Memory B cell (primary cell): ENCODE measurements at regions not wholly inside any gene's neighbourhood (a gene's known extent, or its start where the extent isn't known, plus 50 kb on each side); places are given as distances from the start of the nearest gene placed in this dataset.
"Not testable (repeated sequence)": the region's sequence is repeated elsewhere in the genome, so short reads cannot be mapped to it uniquely, and the experiment has no call there.

Experiments used
- ATAC-seq: fragments of 150-1000 bp; cut with Tn5 transposase; 2 replicates; pipeline ENCODE4 v1.10.0; 2021; ENCODE audit warnings: low read depth, mild to moderate bottlenecking, moderate library complexity
- DNase-seq, 2 donors: peaks; one replicate each; pipeline ENCODE4 v3.0.0; 2022; ENCODE audit warnings: low spot score in 2 of 2
- H3K27ac Mint-ChIP-seq: one replicate; pipeline ENCODE4 v1.8.0; 2022; ENCODE audit warnings: mild to moderate bottlenecking, moderate library complexity, mixed read lengths
- H3K27me3 Mint-ChIP-seq: one replicate; pipeline ENCODE4 v1.8.0; 2022; ENCODE audit warnings: mixed read lengths
- H3K36me3 Mint-ChIP-seq: one replicate; pipeline ENCODE4 v1.8.0; 2022; ENCODE audit warnings: mild to moderate bottlenecking, mixed read lengths
- H3K4me1 Mint-ChIP-seq: one replicate; pipeline ENCODE4 v1.8.0; 2022; ENCODE audit warnings: mixed read lengths
- H3K4me3 Mint-ChIP-seq: one replicate; pipeline ENCODE4 v1.8.0; 2022; ENCODE audit warnings: mild to moderate bottlenecking, moderate library complexity, mixed read lengths
- H3K9me3 Mint-ChIP-seq: one replicate; pipeline ENCODE4 v1.8.0; 2022; ENCODE audit warnings: mixed read lengths

GRCh38 chr15:69912116-69912515 lies 185.6 kb downstream of the TLE3 start:
- Mint-ChIP-seq H3K27ac (no peak overlapping the region), H3K36me3 (no peaks in the 10 kb centered on the region), H3K27me3 (peaks cover 3% of the 10 kb centered on the region), H3K4me1 (peaks cover 7% of the 10 kb centered on the region), H3K9me3 (no peaks in the 10 kb centered on the region), H3K4me3 (no peak overlapping the region)
- ATAC-seq (no peak), DNase-seq (no peak)

- DNase-seq = no peak
- Mint-ChIP-seq H3K36me3 (no peaks in the 10 kb centered on the region), H3K27ac (no peak overlapping the region), H3K9me3 (no peaks in the 10 kb centered on the region), H3K27me3 (peaks cover 3% of the 10 kb centered on the region), H3K4me1 (peaks cover 7% of the 10 kb centered on the region), H3K4me3 (no peak overlapping the region)
- no peak for ATAC-seq
These were observed 183.7 kb downstream of the TLE3 start for GRCh38 chr15:69914040-69914439.

GRCh38 chr15:69914960-69915359 lies 182.8 kb downstream of the TLE3 start:
- H3K27ac Mint-ChIP-seq = no peak overlapping the region
- ATAC-seq (no peak), DNase-seq (no peak)
- peaks cover 3% of the 10 kb centered on the region for H3K27me3 Mint-ChIP-seq
- H3K4me1 Mint-ChIP-seq = peaks cover 9% of the 10 kb centered on the region
- H3K9me3 Mint-ChIP-seq = no peaks in the 10 kb centered on the region
- H3K4me3 Mint-ChIP-seq = no peak overlapping the region
- no peaks in the 10 kb centered on the region for H3K36me3 Mint-ChIP-seq

- H3K9me3 Mint-ChIP-seq = no peaks in the 10 kb centered on the region
- peaks cover 3% of the 10 kb centered on the region for H3K27me3 Mint-ChIP-seq
- ATAC-seq (no peak), DNase-seq (no peak)
- peaks cover 19% of the 10 kb centered on the region for H3K4me1 Mint-ChIP-seq
- no peak overlapping the region for H3K4me3 Mint-ChIP-seq
- no peak overlapping the region for H3K27ac Mint-ChIP-seq
- H3K36me3 Mint-ChIP-seq = no peaks in the 10 kb centered on the region
These were observed 181.4 kb downstream of the TLE3 start for GRCh38 chr15:69916169-69916785.

- no peak for DNase-seq
- Mint-ChIP-seq H3K9me3 (no peaks in the 10 kb centered on the region), H3K4me3 (no peak overlapping the region), H3K4me1 (peaks cover 26% of the 10 kb centered on the region), H3K36me3 (no peaks in the 10 kb centered on the region), H3K27me3 (peaks cover 3% of the 10 kb centered on the region), H3K27ac (no peak overlapping the region)
- no peak for ATAC-seq
These were observed 180.7 kb downstream of the TLE3 start for GRCh38 chr15:69917056-69917455.

GRCh38 chr15:69919816-69920215 lies 177.9 kb downstream of the TLE3 start:
- H3K27me3 Mint-ChIP-seq = no peaks in the 10 kb centered on the region
- peaks cover 4% of the 10 kb centered on the region for H3K36me3 Mint-ChIP-seq
- peak overlapping the region; percentile 1 for H3K4me3 Mint-ChIP-seq
- H3K4me1 Mint-ChIP-seq = peaks cover 34% of the 10 kb centered on the region
- H3K9me3 Mint-ChIP-seq = peaks cover 5% of the 10 kb centered on the region
- ATAC-seq = no peak
- H3K27ac Mint-ChIP-seq = peak overlapping the region; percentile 76
- DNase-seq = no peak

GRCh38 chr15:69920221-69920620 lies 177.5 kb downstream of the TLE3 start:
- Mint-ChIP-seq H3K27me3 (no peaks in the 10 kb centered on the region), H3K27ac (peak overlapping the region; percentile 76), H3K9me3 (peaks cover 5% of the 10 kb centered on the region), H3K4me1 (peaks cover 32% of the 10 kb centered on the region), H3K4me3 (no peak overlapping the region), H3K36me3 (peaks cover 4% of the 10 kb centered on the region)
- no peak for ATAC-seq
- DNase-seq = no peak

GRCh38 chr15:69921626-69922619 lies 175.8 kb downstream of the TLE3 start:
- H3K36me3 Mint-ChIP-seq = peaks cover 4% of the 10 kb centered on the region
- peak overlapping the region; percentile 26 for H3K27ac Mint-ChIP-seq
- peaks cover 32% of the 10 kb centered on the region for H3K4me1 Mint-ChIP-seq
- peak overlapping the region; percentile 0 for H3K4me3 Mint-ChIP-seq
- peak in 1 of 2 donors; percentile 19 for DNase-seq
- no peaks in the 10 kb centered on the region for H3K27me3 Mint-ChIP-seq
- peak; percentile 92 for ATAC-seq
- peaks cover 5% of the 10 kb centered on the region for H3K9me3 Mint-ChIP-seq

GRCh38 chr15:69924531-69924930 lies 173.2 kb downstream of the TLE3 start:
- Mint-ChIP-seq H3K36me3 (peaks cover 4% of the 10 kb centered on the region), H3K27ac (no peak overlapping the region), H3K4me3 (no peak overlapping the region), H3K27me3 (peaks cover under 1% of the 10 kb centered on the region), H3K4me1 (peaks cover 32% of the 10 kb centered on the region), H3K9me3 (peaks cover 5% of the 10 kb centered on the region)
- DNase-seq (no peak), ATAC-seq (no peak)

- no peak overlapping the region for H3K4me3 Mint-ChIP-seq
- ATAC-seq (no peak), DNase-seq (no peak)
- peaks cover 4% of the 10 kb centered on the region for H3K27me3 Mint-ChIP-seq
- H3K4me1 Mint-ChIP-seq = peaks cover 23% of the 10 kb centered on the region
- H3K36me3 Mint-ChIP-seq = peaks cover 6% of the 10 kb centered on the region
- no peak overlapping the region for H3K27ac Mint-ChIP-seq
- H3K9me3 Mint-ChIP-seq = peaks cover 7% of the 10 kb centered on the region
These were observed 171.7 kb downstream of the TLE3 start for GRCh38 chr15:69926006-69926405.

GRCh38 chr15:69926721-69927120 lies 171.0 kb downstream of the TLE3 start:
- no peak for DNase-seq
- ATAC-seq = no peak
- Mint-ChIP-seq H3K27me3 (peaks cover 4% of the 10 kb centered on the region), H3K4me1 (peaks cover 16% of the 10 kb centered on the region), H3K36me3 (peaks cover 6% of the 10 kb centered on the region), H3K9me3 (peaks cover 7% of the 10 kb centered on the region), H3K27ac (no peak overlapping the region), H3K4me3 (no peak overlapping the region)

GRCh38 chr15:69928890-69929289 lies 168.8 kb downstream of the TLE3 start:
- not testable (repeated sequence) for ATAC-seq, DNase-seq, H3K4me3 Mint-ChIP-seq, H3K36me3 Mint-ChIP-seq, H3K27me3 Mint-ChIP-seq, H3K9me3 Mint-ChIP-seq, H3K4me1 Mint-ChIP-seq, H3K27ac Mint-ChIP-seq

- H3K36me3 Mint-ChIP-seq = peaks cover 5% of the 10 kb centered on the region
- H3K4me3 Mint-ChIP-seq = no peak overlapping the region
- H3K9me3 Mint-ChIP-seq = peaks cover 4% of the 10 kb centered on the region
- no peak for DNase-seq
- H3K27me3 Mint-ChIP-seq = peaks cover 9% of the 10 kb centered on the region
- ATAC-seq = no peak
- no peaks in the 10 kb centered on the region for H3K4me1 Mint-ChIP-seq
- H3K27ac Mint-ChIP-seq = no peak overlapping the region
These were observed 167.6 kb downstream of the TLE3 start for GRCh38 chr15:69929905-69930630.

- Mint-ChIP-seq H3K27ac (no peak overlapping the region), H3K36me3 (peaks cover 10% of the 10 kb centered on the region), H3K9me3 (peaks cover 11% of the 10 kb centered on the region), H3K4me1 (no peaks in the 10 kb centered on the region), H3K27me3 (peaks cover 9% of the 10 kb centered on the region), H3K4me3 (no peak overlapping the region)
- ATAC-seq (no peak), DNase-seq (no peak)
These were observed 167.0 kb downstream of the TLE3 start for GRCh38 chr15:69930754-69931153.
